ENCODE measurements at regions not wholly inside any gene's neighbourhood (a gene's known extent, or its start where the extent isn't known, plus 50 kb on each side); places are given as distances from the start of the nearest gene placed in this dataset.
"Not testable (repeated sequence)": the region's sequence is repeated elsewhere in the genome, so short reads cannot be mapped to it uniquely, and the experiment has no call there.

- no peak for DNase-seq (ENCODE audit: low read depth in 3 of 3, low spot score in 1 of 3)
Measured at GRCh38 chr5:42989190-42989589, 50.9 kb downstream of the ANXA2R start.

GRCh38 chr5:42988568-42988967 is 51.6 kb downstream of the ANXA2R start:
- no peak for DNase-seq (ENCODE audit: low read depth in 3 of 3, low spot score in 1 of 3)

- DNase-seq (ENCODE audit: low read depth in 3 of 3, low spot score in 1 of 3) = no peak
Measured at GRCh38 chr5:42985129-42986037, 54.7 kb downstream of the ANXA2R start.

GRCh38 chr5:42984307-42984706 is 55.8 kb downstream of the ANXA2R start:
- no peak for DNase-seq (ENCODE audit: low read depth in 3 of 3, low spot score in 1 of 3)

GRCh38 chr5:42982107-42982622 is 58.0 kb downstream of the ANXA2R start:
- no peak for DNase-seq (ENCODE audit: low read depth in 3 of 3, low spot score in 1 of 3)

- not testable (repeated sequence) for DNase-seq (ENCODE audit: low read depth in 3 of 3, low spot score in 1 of 3)
Measured at GRCh38 chr5:42981417-42982106, 58.6 kb downstream of the ANXA2R start.

GRCh38 chr5:42981015-42981414 is 59.1 kb downstream of the ANXA2R start:
- not testable (repeated sequence) for DNase-seq (ENCODE audit: low read depth in 3 of 3, low spot score in 1 of 3)

- not testable (repeated sequence) for DNase-seq (ENCODE audit: low read depth in 3 of 3, low spot score in 1 of 3)
Measured at GRCh38 chr5:42980391-42980790, 59.7 kb downstream of the ANXA2R start.

GRCh38 chr5:42979242-42979641 is 60.9 kb downstream of the ANXA2R start:
- DNase-seq (ENCODE audit: low read depth in 3 of 3, low spot score in 1 of 3) = not testable (repeated sequence)

- no peak for DNase-seq (ENCODE audit: low read depth in 3 of 3, low spot score in 1 of 3)
Measured at GRCh38 chr5:42974536-42974935, 65.6 kb downstream of the ANXA2R start.

- DNase-seq (ENCODE audit: low read depth in 3 of 3, low spot score in 1 of 3) = no peak
Measured at GRCh38 chr5:42970636-42971559, 69.2 kb downstream of the ANXA2R start.

GRCh38 chr5:42965934-42966333 is 74.2 kb downstream of the ANXA2R start:
- no peak for DNase-seq (ENCODE audit: low read depth in 3 of 3, low spot score in 1 of 3)

GRCh38 chr5:42963412-42963811 is 76.7 kb downstream of the ANXA2R start:
- no peak for DNase-seq (ENCODE audit: low read depth in 3 of 3, low spot score in 1 of 3)

- DNase-seq (ENCODE audit: low read depth in 3 of 3, low spot score in 1 of 3) = no peak
Measured at GRCh38 chr5:42962124-42962523, 78.0 kb downstream of the ANXA2R start.

- DNase-seq (ENCODE audit: low read depth in 3 of 3, low spot score in 1 of 3) = no peak
Measured at GRCh38 chr5:42960506-42960905, 79.6 kb downstream of the ANXA2R start.

GRCh38 chr5:42956551-42956950 is 83.6 kb downstream of the ANXA2R start:
- DNase-seq (ENCODE audit: low read depth in 3 of 3, low spot score in 1 of 3) = no peak

- DNase-seq (ENCODE audit: low read depth in 3 of 3, low spot score in 1 of 3) = no peak
Measured at GRCh38 chr5:42953041-42953440, 87.1 kb downstream of the ANXA2R start.

GRCh38 chr5:42952578-42952974 is 87.5 kb downstream of the ANXA2R start:
- no peak for DNase-seq (ENCODE audit: low read depth in 3 of 3, low spot score in 1 of 3)

GRCh38 chr5:42951293-42951840 is 88.8 kb downstream of the ANXA2R start:
- peak; percentile 26 to 44 (median 38) for DNase-seq (ENCODE audit: low read depth in 3 of 3, low spot score in 1 of 3)

GRCh38 chr5:42950456-42951292 is 89.4 kb downstream of the ANXA2R start:
- peak in 2 of 3 donors; percentile 35 to 43 for DNase-seq (ENCODE audit: low read depth in 3 of 3, low spot score in 1 of 3)

Data from stimulated activated CD4-positive, alpha-beta T cell treated with anti-CD3 and anti-CD28 coated beads, TNF-alpha, amount 100 ng/mL, for 1 hour (primary cell).